ENCODE measurements at regions not wholly inside any gene's neighbourhood (a gene's known extent, or its start where the extent isn't known, plus 50 kb on each side); places are given as distances from the start of the nearest gene placed in this dataset.

DNA sequence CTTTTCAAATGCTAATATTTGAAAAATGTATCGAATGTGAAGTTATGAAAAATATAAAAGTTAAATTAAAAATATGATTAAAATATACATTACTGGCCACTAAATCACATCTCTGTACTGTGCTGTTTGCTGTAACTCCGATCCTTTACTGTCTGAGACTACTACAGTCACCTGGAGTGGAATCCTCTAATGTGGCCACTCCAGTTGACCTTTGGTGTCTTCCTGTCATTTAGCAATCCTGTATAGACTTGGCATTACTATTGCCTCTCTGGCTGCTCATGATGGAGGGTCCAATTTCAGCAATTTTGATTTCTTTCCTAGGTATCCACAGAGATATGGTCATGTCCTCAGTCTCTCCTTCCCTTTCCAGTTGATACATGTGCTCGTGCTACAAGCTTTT lies 560.0 kb downstream of the CCDC85A start:
- DNase-seq (ENCODE audit: low read depth, low spot score), result no peak
- H3K9me3 ChIP-seq (replicated peaks; ENCODE audit: control insufficient read depth, insufficient read depth, low read length), result no peaks in the 10 kb centered on the region
- H3K79me2 ChIP-seq (ENCODE audit: control insufficient read depth, insufficient read depth, low read length), result no peaks in the 10 kb centered on the region
- no peaks in the 10 kb centered on the region for H3K4me1 ChIP-seq (ENCODE audit: control insufficient read depth, extremely low read depth, insufficient read depth, low read length)
- H3K4me2 ChIP-seq (ENCODE audit: insufficient read depth, low read length), result no peak overlapping the region
- dilution Hi-C loops (cut with MboI; ENCODE audit: extremely low pct_ligation_motif_present, low sequenced_read_pairs), result no loop called here
- no peaks in the 10 kb centered on the region for H3K36me3 ChIP-seq (ENCODE audit: control insufficient read depth in 2 of 2, extremely low read depth in 1 of 2, insufficient read depth in 2 of 2, low read length in 2 of 2)
- TF ChIP-seq GATA2 (IDR thresholded peaks at IDR 0.05; ENCODE audit: insufficient read depth, insufficient read length, low read depth, low read length), result no peak
- TF ChIP-seq, protein P1, sequence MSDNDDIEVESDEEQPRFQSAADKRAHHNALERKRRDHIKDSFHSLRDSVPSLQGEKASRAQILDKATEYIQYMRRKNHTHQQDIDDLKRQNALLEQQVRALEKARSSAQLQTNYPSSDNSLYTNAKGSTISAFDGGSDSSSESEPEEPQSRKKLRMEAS (IDR thresholded peaks at IDR 0.05; ENCODE audit: insufficient read depth, insufficient read length), result no peak
- TF ChIP-seq MYC (IDR thresholded peaks at IDR 0.05; ENCODE audit: low read depth, low read length), result no peak
- no peak for TF ChIP-seq POLR2AphosphoS5 (IDR thresholded peaks at IDR 0.05; ENCODE audit: insufficient read depth, low read depth, low read length)
- TF ChIP-seq, protein P2, sequence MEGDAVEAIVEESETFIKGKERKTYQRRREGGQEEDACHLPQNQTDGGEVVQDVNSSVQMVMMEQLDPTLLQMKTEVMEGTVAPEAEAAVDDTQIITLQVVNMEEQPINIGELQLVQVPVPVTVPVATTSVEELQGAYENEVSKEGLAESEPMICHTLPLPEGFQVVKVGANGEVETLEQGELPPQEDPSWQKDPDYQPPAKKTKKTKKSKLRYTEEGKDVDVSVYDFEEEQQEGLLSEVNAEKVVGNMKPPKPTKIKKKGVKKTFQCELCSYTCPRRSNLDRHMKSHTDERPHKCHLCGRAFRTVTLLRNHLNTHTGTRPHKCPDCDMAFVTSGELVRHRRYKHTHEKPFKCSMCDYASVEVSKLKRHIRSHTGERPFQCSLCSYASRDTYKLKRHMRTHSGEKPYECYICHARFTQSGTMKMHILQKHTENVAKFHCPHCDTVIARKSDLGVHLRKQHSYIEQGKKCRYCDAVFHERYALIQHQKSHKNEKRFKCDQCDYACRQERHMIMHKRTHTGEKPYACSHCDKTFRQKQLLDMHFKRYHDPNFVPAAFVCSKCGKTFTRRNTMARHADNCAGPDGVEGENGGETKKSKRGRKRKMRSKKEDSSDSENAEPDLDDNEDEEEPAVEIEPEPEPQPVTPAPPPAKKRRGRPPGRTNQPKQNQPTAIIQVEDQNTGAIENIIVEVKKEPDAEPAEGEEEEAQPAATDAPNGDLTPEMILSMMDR (IDR thresholded peaks at IDR 0.05; ENCODE audit: extremely low read depth in 1 of 2, insufficient read depth in 1 of 2, low read depth in 1 of 2, low read length in 2 of 2), result no peak
- TF ChIP-seq EZH2 (IDR thresholded peaks at IDR 0.05; ENCODE audit: borderline replicate concordance, low read depth, low read length, severe bottlenecking), result no peak
- no peak for TF ChIP-seq POLR2A (IDR thresholded peaks at IDR 0.05; ENCODE audit: low read depth, low read length)
- no peak for TF ChIP-seq FOS (IDR thresholded peaks at IDR 0.05; ENCODE audit: borderline replicate concordance, insufficient read depth, low read length)
- TF ChIP-seq JUN (IDR thresholded peaks at IDR 0.05; ENCODE audit: borderline replicate concordance, insufficient read depth, insufficient read length, low read depth), result no peak
- no peaks in the 10 kb centered on the region for H3K27me3 ChIP-seq (ENCODE audit: control insufficient read depth in 2 of 2, insufficient read depth in 2 of 2, low read length in 2 of 2)
- POLR2A ChIA-PET, result no interaction called here
- no TSS peak for BruUV-seq (replicated peaks)
- no peak overlapping the region for H2AFZ ChIP-seq (ENCODE audit: low read depth, low read length)
- no peak for FAIRE-seq
- intact Hi-C loops (cut with micrococcal nuclease), result loop anchor here (10.0 kb wide), 1 partner anchor 1029 kb away; no protein-coding TSS in a partner anchor
- no peak overlapping the region for H3K9ac ChIP-seq (replicated peaks; ENCODE audit: extremely low read depth, insufficient read depth, low read length)
- CTCF ChIA-PET, result no interaction called here
- no peaks in the 10 kb centered on the region for H4K20me1 ChIP-seq (replicated peaks; ENCODE audit: control insufficient read depth, extremely low read depth, insufficient read depth, low read length)
- H3K27ac ChIP-seq (ENCODE audit: insufficient read depth, low read depth, low read length), result no peak overlapping the region
- no peak overlapping the region for H3K4me3 ChIP-seq (replicated peaks in 1 of 3; ENCODE audit: insufficient read depth in 1 of 3, low read depth in 1 of 3, low read length in 3 of 3)
- no peaks in the 10 kb centered on the region for H3K9me1 ChIP-seq (replicated peaks; ENCODE audit: control insufficient read depth, extremely low read depth, insufficient read depth, low read length)

Data from endothelial cell of umbilical vein (primary cell).